ENCODE measurements at regions not wholly inside any gene's neighbourhood (a gene's known extent, or its start where the extent isn't known, plus 50 kb on each side); places are given as distances from the start of the nearest gene placed in this dataset.

DNA sequence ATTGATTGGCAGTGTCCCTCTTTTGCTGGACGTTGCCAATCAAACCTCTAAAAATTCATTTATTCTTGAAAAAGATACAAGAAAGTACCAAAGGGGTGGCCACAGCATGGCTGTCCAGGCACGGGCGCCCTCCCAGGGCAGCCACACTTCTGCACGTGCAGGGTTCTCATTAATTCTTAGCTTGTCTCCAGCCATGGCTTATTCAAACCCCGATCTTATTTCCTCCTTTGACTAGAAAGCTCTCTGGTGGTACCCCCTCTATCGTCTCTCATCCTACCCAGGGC lies 123.9 kb downstream of the CTTN start:
- H3K4me2 ChIP-seq (ENCODE audit: low read depth, low read length, poor library complexity, severe bottlenecking), result no peak overlapping the region
- H3K4me3 ChIP-seq (ENCODE audit: insufficient read depth, low read length, poor library complexity, severe bottlenecking), result no peak overlapping the region
- no peaks in the 10 kb centered on the region for H3K9me3 ChIP-seq (ENCODE audit: insufficient read depth, low read length)
- H3F3A ChIP-seq (ENCODE audit: insufficient read depth), result no peaks in the 10 kb centered on the region
- no peaks in the 10 kb centered on the region for H4K20me1 ChIP-seq (ENCODE audit: low read depth, low read length)
- TF ChIP-seq EZH2phosphoT487 (conservative IDR thresholded peaks at IDR 0.05; ENCODE audit: low read length), result no peak
- TF ChIP-seq, protein P1, sequence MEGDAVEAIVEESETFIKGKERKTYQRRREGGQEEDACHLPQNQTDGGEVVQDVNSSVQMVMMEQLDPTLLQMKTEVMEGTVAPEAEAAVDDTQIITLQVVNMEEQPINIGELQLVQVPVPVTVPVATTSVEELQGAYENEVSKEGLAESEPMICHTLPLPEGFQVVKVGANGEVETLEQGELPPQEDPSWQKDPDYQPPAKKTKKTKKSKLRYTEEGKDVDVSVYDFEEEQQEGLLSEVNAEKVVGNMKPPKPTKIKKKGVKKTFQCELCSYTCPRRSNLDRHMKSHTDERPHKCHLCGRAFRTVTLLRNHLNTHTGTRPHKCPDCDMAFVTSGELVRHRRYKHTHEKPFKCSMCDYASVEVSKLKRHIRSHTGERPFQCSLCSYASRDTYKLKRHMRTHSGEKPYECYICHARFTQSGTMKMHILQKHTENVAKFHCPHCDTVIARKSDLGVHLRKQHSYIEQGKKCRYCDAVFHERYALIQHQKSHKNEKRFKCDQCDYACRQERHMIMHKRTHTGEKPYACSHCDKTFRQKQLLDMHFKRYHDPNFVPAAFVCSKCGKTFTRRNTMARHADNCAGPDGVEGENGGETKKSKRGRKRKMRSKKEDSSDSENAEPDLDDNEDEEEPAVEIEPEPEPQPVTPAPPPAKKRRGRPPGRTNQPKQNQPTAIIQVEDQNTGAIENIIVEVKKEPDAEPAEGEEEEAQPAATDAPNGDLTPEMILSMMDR (IDR thresholded peaks at IDR 0.05; ENCODE audit: insufficient read depth, low read length, poor library complexity, severe bottlenecking), result no peak
- no peaks in the 10 kb centered on the region for H3K79me2 ChIP-seq (ENCODE audit: insufficient read depth, low read length)
- H3K9ac ChIP-seq (ENCODE audit: low read length), result no peak overlapping the region
- no peak overlapping the region for H3K27ac ChIP-seq (ENCODE audit: low read depth, low read length)
- no peak overlapping the region for H2AFZ ChIP-seq (ENCODE audit: low read depth, low read length, severe bottlenecking)
- H3K36me3 ChIP-seq (ENCODE audit: low read length), result no peaks in the 10 kb centered on the region
- no peaks in the 10 kb centered on the region for H3K9me2 ChIP-seq (replicated peaks; ENCODE audit: insufficient read depth, low read length)
- H3K27me3 ChIP-seq (ENCODE audit: low read length), result no peaks in the 10 kb centered on the region

DNA sequence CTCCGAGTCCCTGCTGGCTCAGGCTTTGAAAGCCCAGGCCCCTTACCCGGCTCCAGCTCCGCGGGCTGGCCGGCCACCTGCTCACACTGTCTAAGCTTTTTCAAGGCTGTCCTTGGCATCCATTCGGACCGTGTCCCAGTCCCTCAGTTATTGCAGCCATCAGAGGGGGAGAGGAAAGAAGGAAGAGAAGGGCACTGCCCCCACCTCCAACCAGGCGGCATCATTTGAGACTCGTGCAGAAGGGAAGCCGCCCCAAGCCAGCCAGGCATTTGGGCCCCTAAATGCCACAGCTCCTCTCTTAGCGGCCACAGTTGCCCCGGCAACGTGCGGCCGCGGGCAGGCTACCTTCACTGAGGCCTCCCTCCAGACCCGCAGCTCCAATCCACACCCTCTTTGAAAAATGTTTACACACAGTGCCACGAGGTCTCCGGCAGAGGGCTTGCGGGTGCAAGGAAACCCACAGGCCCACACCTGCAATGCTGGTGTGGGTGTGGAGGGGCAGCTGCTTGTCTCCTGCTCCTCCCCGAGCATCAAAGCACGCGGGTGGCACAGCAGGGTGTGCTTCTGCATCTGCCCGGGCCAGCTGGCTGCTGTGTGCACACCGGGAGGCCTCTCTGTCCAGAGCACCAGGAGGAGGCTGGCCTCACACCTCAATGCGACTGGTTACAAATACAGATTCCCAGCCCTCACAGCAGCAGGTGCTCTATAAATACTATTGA lies 124.4 kb downstream of the CTTN start:
- Histone ChIP-seq H4K20me1 (ENCODE audit: low read depth, low read length) (no peaks in the 10 kb centered on the region), H3K9ac (ENCODE audit: low read length) (no peak overlapping the region), H3K9me2 (replicated peaks; ENCODE audit: insufficient read depth, low read length) (no peaks in the 10 kb centered on the region), H2AFZ (ENCODE audit: low read depth, low read length, severe bottlenecking) (no peak overlapping the region), H3K79me2 (ENCODE audit: insufficient read depth, low read length) (no peaks in the 10 kb centered on the region), H3K36me3 (ENCODE audit: low read length) (no peaks in the 10 kb centered on the region), H3K9me3 (ENCODE audit: insufficient read depth, low read length) (no peaks in the 10 kb centered on the region), H3K4me2 (ENCODE audit: low read depth, low read length, poor library complexity, severe bottlenecking) (no peak overlapping the region), H3F3A (ENCODE audit: insufficient read depth) (no peaks in the 10 kb centered on the region), H3K27me3 (ENCODE audit: low read length) (no peaks in the 10 kb centered on the region), H3K4me3 (ENCODE audit: insufficient read depth, low read length, poor library complexity, severe bottlenecking) (no peak overlapping the region), H3K27ac (ENCODE audit: low read depth, low read length) (no peak overlapping the region)
- TF ChIP-seq, protein P1 (IDR thresholded peaks at IDR 0.05; ENCODE audit: insufficient read depth, low read length, poor library complexity, severe bottlenecking), result no peak

DNA sequence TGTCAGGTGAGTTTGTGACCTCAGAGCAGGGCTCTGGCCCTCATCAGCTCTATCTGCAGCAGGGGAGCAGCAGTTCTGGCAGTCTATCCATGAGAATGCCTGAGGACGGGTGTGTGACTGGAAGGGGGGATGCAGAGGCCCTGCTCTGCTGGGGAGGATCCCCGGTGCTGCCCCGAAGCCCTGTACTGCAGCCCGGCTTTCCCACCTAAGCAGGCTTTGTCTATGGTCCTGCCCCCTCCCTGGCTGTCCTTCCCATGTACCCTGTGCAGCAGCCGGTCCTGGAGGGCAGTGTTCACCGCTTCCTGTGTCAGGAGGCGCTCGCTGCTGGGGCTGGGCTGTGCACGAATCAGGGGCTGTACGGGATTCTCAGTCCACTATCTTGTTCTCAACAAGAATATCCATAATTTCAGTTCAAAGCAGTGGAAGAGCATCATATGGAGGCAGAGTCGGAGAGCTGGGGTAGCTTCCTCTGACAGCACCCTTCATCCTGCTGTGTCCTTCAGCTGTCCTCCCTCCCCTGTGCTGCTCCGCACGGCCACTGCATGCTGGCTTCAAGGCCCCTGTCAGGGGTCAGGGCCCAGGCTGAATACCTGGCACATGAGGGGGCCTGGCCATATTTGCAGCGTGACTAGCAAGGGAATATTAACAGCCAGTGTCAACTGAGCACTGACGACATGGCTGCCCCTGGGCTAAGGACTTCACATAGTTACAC lies 125.2 kb downstream of the CTTN start:
- Histone ChIP-seq H3K27ac (ENCODE audit: low read depth, low read length) (no peak overlapping the region), H3K27me3 (ENCODE audit: low read length) (no peaks in the 10 kb centered on the region), H3K9ac (ENCODE audit: low read length) (no peak overlapping the region), H3K4me3 (ENCODE audit: insufficient read depth, low read length, poor library complexity, severe bottlenecking) (no peak overlapping the region), H3K4me2 (ENCODE audit: low read depth, low read length, poor library complexity, severe bottlenecking) (no peak overlapping the region), H3K79me2 (ENCODE audit: insufficient read depth, low read length) (no peaks in the 10 kb centered on the region), H3K9me3 (ENCODE audit: insufficient read depth, low read length) (no peaks in the 10 kb centered on the region), H3F3A (ENCODE audit: insufficient read depth) (no peaks in the 10 kb centered on the region), H2AFZ (ENCODE audit: low read depth, low read length, severe bottlenecking) (no peak overlapping the region), H3K9me2 (replicated peaks; ENCODE audit: insufficient read depth, low read length) (no peaks in the 10 kb centered on the region), H3K36me3 (ENCODE audit: low read length) (no peaks in the 10 kb centered on the region), H4K20me1 (ENCODE audit: low read depth, low read length) (no peaks in the 10 kb centered on the region)
- TF ChIP-seq, protein P1 (IDR thresholded peaks at IDR 0.05; ENCODE audit: insufficient read depth, low read length, poor library complexity, severe bottlenecking), result no peak
- TF ChIP-seq EZH2phosphoT487 (conservative IDR thresholded peaks at IDR 0.05; ENCODE audit: low read length), result no peak
